ENCODE measurements at regions not wholly inside any gene's neighbourhood (a gene's known extent, or its start where the extent isn't known, plus 50 kb on each side); places are given as distances from the start of the nearest gene placed in this dataset.

DNA sequence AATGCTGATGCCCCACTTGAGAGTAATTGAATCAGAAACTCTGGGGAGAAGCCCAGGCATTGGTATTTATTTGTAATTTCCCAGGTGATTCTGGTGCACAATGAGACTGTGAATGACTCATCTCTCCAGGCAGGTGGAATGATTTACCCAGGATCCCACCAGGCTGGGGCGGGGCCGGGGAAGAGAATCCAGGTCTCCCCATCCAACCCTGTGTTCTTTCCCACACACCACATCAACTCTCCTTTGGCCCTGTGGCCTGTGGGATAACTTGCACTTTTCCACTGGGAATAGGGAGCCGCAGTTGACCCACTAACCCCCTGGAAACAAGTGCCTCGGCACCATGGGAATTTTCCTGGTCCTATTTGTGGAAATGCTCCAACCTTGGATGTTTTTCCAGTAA, 409.8 kb downstream of the ZNF521 start:
- no peak for ATAC-seq (ENCODE audit: insufficient read depth, low FRiP score)
- Histone ChIP-seq H3K36me3 (ENCODE audit: control insufficient read depth in 4 of 4, insufficient read depth in 4 of 4, low read length in 4 of 4) (no peaks in the 10 kb centered on the region), H3K27me3 (ENCODE audit: control insufficient read depth in 3 of 3, insufficient read depth in 3 of 3, low read length in 2 of 3) (no peaks in the 10 kb centered on the region), H3K4me3 (no peak overlapping the region), H3K27ac (ENCODE audit: low read depth in 1 of 2, low read length in 1 of 2) (no peak overlapping the region), H3K9me3 (ENCODE audit: control insufficient read depth in 4 of 4, insufficient read depth in 3 of 4, low read length in 3 of 4) (no peaks in the 10 kb centered on the region), H3K9ac (ENCODE audit: insufficient read depth in 1 of 2, low read length in 2 of 2) (no peak overlapping the region), H3K4me1 (ENCODE audit: control insufficient read depth in 5 of 5, insufficient read depth in 5 of 5, low read length in 5 of 5) (peaks cover 0 to 5% (median 0%) of the 10 kb centered on the region in 5 donors)
- DNase-seq: no peak
- 91 to 93% methylated on average over 4 of the region's 4 CpGs for WGBS, 2 donors
- no peak for TF ChIP-seq CTCF (IDR thresholded peaks at IDR 0.05; ENCODE audit: control extremely low read depth, extremely low read depth)

DNA sequence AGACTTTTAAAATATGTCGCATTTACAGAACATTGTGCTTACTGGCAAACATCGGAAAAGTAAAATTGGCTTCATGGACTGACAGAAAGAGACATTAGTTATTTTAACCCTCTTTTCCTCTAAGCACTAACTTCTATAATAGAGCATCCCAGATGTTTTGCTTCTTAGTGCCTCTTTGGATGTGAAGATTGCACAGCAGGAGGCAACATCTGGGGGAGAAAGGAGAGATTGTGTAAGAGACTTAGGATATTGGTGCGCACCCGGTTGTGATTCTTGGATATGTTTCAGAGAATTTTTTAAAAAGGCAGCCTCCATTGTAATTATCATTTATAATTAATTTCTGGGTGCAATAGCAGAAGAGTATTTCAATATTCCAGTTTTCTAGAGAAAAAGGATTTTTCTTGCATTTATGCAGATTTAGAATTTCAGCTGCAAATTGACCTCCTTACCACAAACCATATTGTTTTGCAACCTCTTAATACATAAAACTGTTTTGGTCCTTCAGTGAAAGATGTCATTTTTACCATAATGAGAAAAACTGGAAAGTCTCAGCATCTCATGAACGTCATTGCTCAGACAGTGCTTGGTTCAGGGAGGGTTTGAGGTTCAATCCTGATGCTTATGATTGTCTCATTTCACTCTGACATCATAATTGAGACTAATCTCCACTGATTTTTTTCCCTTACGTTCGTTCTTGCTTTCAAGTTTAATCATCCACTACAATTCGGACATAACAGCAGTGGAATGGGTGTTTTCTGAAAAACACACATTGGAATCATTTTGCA, 404.3 kb downstream of the ZNF521 start:
- Histone ChIP-seq H3K9me3 (ENCODE audit: control insufficient read depth in 4 of 4, insufficient read depth in 3 of 4, low read length in 3 of 4) (no peaks in the 10 kb centered on the region), H3K36me3 (ENCODE audit: control insufficient read depth in 4 of 4, insufficient read depth in 4 of 4, low read length in 4 of 4) (no peaks in the 10 kb centered on the region), H3K4me1 (ENCODE audit: control insufficient read depth in 5 of 5, insufficient read depth in 5 of 5, low read length in 5 of 5) (peaks cover 0 to 10% (median 0%) of the 10 kb centered on the region in 5 donors), H3K9ac (ENCODE audit: insufficient read depth in 1 of 2, low read length in 2 of 2) (no peak overlapping the region), H3K4me3 (no peak overlapping the region), H3K27ac (ENCODE audit: low read depth in 1 of 2, low read length in 1 of 2) (no peak overlapping the region), H3K27me3 (ENCODE audit: control insufficient read depth in 3 of 3, insufficient read depth in 3 of 3, low read length in 2 of 3) (no peaks in the 10 kb centered on the region)
- DNase-seq (peak; percentile 52 to 87 (median 85)), ATAC-seq (ENCODE audit: insufficient read depth, low FRiP score) (no peak)
- WGBS, 2 donors: 71 to 78% methylated on average over 8 of the region's 8 CpGs
- no peak for TF ChIP-seq CTCF (IDR thresholded peaks at IDR 0.05; ENCODE audit: control extremely low read depth, extremely low read depth)

DNA sequence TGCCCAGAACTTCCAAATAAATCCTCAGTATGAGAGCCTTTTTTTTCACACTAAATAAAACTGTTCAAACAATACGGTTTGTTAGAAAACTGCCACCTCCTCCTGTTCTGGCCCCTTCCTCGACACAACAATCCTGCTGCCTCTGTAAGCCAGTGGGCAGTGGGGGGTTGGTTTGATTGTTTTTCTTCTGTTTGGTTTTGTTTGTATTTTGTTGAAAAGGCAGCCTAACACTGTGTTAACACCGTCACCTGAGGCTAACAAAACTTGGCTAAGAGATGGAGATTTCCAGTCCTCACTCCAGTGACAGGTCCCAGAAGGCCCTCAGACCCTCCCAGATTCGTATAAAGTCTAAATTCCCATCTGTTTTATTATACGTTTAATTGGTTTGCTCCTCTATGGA, 402.1 kb downstream of the ZNF521 start:
- Histone ChIP-seq H3K4me1 (ENCODE audit: control insufficient read depth in 5 of 5, insufficient read depth in 5 of 5, low read length in 5 of 5) (peaks cover 0 to 15% (median 0%) of the 10 kb centered on the region in 5 donors), H3K9me3 (ENCODE audit: control insufficient read depth in 4 of 4, insufficient read depth in 3 of 4, low read length in 3 of 4) (peaks cover 0 to 2% (median 0%) of the 10 kb centered on the region in 4 donors), H3K4me3 (no peak overlapping the region), H3K27ac (ENCODE audit: low read depth in 1 of 2, low read length in 1 of 2) (no peak overlapping the region), H3K36me3 (ENCODE audit: control insufficient read depth in 4 of 4, insufficient read depth in 4 of 4, low read length in 4 of 4) (no peaks in the 10 kb centered on the region), H3K27me3 (ENCODE audit: control insufficient read depth in 3 of 3, insufficient read depth in 3 of 3, low read length in 2 of 3) (no peaks in the 10 kb centered on the region), H3K9ac (ENCODE audit: insufficient read depth in 1 of 2, low read length in 2 of 2) (no peak overlapping the region)
- ATAC-seq (ENCODE audit: insufficient read depth, low FRiP score) (no peak), DNase-seq (no peak)
- 90 to 91% methylated on average over 5 of the region's 5 CpGs for WGBS, 2 donors
- no peak for TF ChIP-seq CTCF (IDR thresholded peaks at IDR 0.05; ENCODE audit: control extremely low read depth, extremely low read depth)
